ENCODE measurements at regions not wholly inside any gene's neighbourhood (a gene's known extent, or its start where the extent isn't known, plus 50 kb on each side); places are given as distances from the start of the nearest gene placed in this dataset.
"Not testable (repeated sequence)": the region's sequence is repeated elsewhere in the genome, so short reads cannot be mapped to it uniquely, and the experiment has no call there.

- Mint-ChIP-seq H3K36me3 (no peaks in the 10 kb centered on the region), H3K27ac (no peak overlapping the region), H3K27me3 (no peaks in the 10 kb centered on the region), H3K4me3 (no peak overlapping the region), H3K4me1 (no peaks in the 10 kb centered on the region), H3K9me3 (peaks cover 0 to 18% (median 5%) of the 10 kb centered on the region in 7 donors)
- DNase-seq = no peak
- Histone ChIP-seq H3K4me3 (ENCODE audit: low read depth, low read length) (no peak overlapping the region), H3K27ac (ENCODE audit: insufficient read depth, low read length, poor library complexity, severe bottlenecking) (no peak overlapping the region), H3K4me1 (ENCODE audit: control insufficient read depth, insufficient read depth, low read length, poor library complexity, severe bottlenecking) (no peaks in the 10 kb centered on the region), H3K36me3 (ENCODE audit: control insufficient read depth, insufficient read depth, low read length) (no peaks in the 10 kb centered on the region), H3K9me3 (ENCODE audit: control insufficient read depth in 2 of 2, low read length in 2 of 2) (peaks cover 3 to 6% of the 10 kb centered on the region in 2 experiments), H3K27me3 (ENCODE audit: control insufficient read depth, insufficient read depth, low read length) (no peaks in the 10 kb centered on the region)
- no peak for ATAC-seq (ENCODE audit: low read depth in 2 of 2)
Measured at GRCh38 chr5:161001604-161002003, 149.6 kb upstream of the ATP10B start.

- H3K27me3 ChIP-seq (ENCODE audit: control insufficient read depth, insufficient read depth, low read length); H3K27ac Mint-ChIP-seq; H3K27ac ChIP-seq (ENCODE audit: insufficient read depth, low read length, poor library complexity, severe bottlenecking); H3K4me3 Mint-ChIP-seq; ATAC-seq (ENCODE audit: low read depth in 2 of 2); H3K36me3 ChIP-seq (ENCODE audit: control insufficient read depth, insufficient read depth, low read length); H3K27me3 Mint-ChIP-seq; H3K9me3 ChIP-seq (ENCODE audit: control insufficient read depth in 2 of 2, low read length in 2 of 2); H3K4me1 ChIP-seq (ENCODE audit: control insufficient read depth, insufficient read depth, low read length, poor library complexity, severe bottlenecking); DNase-seq; H3K4me1 Mint-ChIP-seq; H3K36me3 Mint-ChIP-seq; H3K4me3 ChIP-seq (ENCODE audit: low read depth, low read length): not testable (repeated sequence)
- H3K9me3 Mint-ChIP-seq = peaks cover 0 to 18% (median 6%) of the 10 kb centered on the region in 7 donors
Measured at GRCh38 chr5:161001142-161001541, 149.1 kb upstream of the ATP10B start.

GRCh38 chr5:160991205-160991604 lies 139.2 kb upstream of the ATP10B start:
- Mint-ChIP-seq H3K4me3 (no peak overlapping the region), H3K27me3 (peaks cover 9% of the 10 kb centered on the region), H3K27ac (no peak overlapping the region), H3K9me3 (peaks cover 0 to 4% (median 0%) of the 10 kb centered on the region in 7 donors), H3K36me3 (no peaks in the 10 kb centered on the region), H3K4me1 (no peaks in the 10 kb centered on the region)
- no peak for ATAC-seq (ENCODE audit: low read depth in 2 of 2)
- no peak overlapping the region for H3K27ac ChIP-seq (ENCODE audit: insufficient read depth, low read length, poor library complexity, severe bottlenecking)
- H3K27me3 ChIP-seq (ENCODE audit: control insufficient read depth, insufficient read depth, low read length) = no peaks in the 10 kb centered on the region
- no peaks in the 10 kb centered on the region for H3K4me1 ChIP-seq (ENCODE audit: control insufficient read depth, insufficient read depth, low read length, poor library complexity, severe bottlenecking)
- no peaks in the 10 kb centered on the region for H3K9me3 ChIP-seq (ENCODE audit: control insufficient read depth in 2 of 2, low read length in 2 of 2)
- H3K36me3 ChIP-seq (ENCODE audit: control insufficient read depth, insufficient read depth, low read length) = no peaks in the 10 kb centered on the region
- no peak overlapping the region for H3K4me3 ChIP-seq (ENCODE audit: low read depth, low read length)
- no peak for DNase-seq

- no peaks in the 10 kb centered on the region for H3K27me3 ChIP-seq (ENCODE audit: control insufficient read depth, insufficient read depth, low read length)
Measured at GRCh38 chr5:160979385-160979784, 127.4 kb upstream of the ATP10B start.

GRCh38 chr5:160978944-160979343 lies 126.9 kb upstream of the ATP10B start:
- Histone ChIP-seq H3K36me3 (ENCODE audit: control insufficient read depth, insufficient read depth, low read length) (no peaks in the 10 kb centered on the region), H3K27me3 (ENCODE audit: control insufficient read depth, insufficient read depth, low read length) (no peaks in the 10 kb centered on the region), H3K27ac (ENCODE audit: insufficient read depth, low read length, poor library complexity, severe bottlenecking) (no peak overlapping the region), H3K4me3 (ENCODE audit: low read depth, low read length) (no peak overlapping the region), H3K9me3 (ENCODE audit: control insufficient read depth in 2 of 2, low read length in 2 of 2) (no peaks in the 10 kb centered on the region), H3K4me1 (ENCODE audit: control insufficient read depth, insufficient read depth, low read length, poor library complexity, severe bottlenecking) (no peaks in the 10 kb centered on the region)
- no peaks in the 10 kb centered on the region for H3K36me3 Mint-ChIP-seq
- no peak for ATAC-seq (ENCODE audit: low read depth in 2 of 2)
- no peak for DNase-seq
- H3K9me3 Mint-ChIP-seq = peaks cover 0 to 7% (median 0%) of the 10 kb centered on the region in 7 donors
- H3K4me1 Mint-ChIP-seq = no peaks in the 10 kb centered on the region
- no peak overlapping the region for H3K27ac Mint-ChIP-seq
- H3K27me3 Mint-ChIP-seq = no peaks in the 10 kb centered on the region
- H3K4me3 Mint-ChIP-seq = no peak overlapping the region

More at GRCh38 chr5:160979385-160979784, 127.4 kb upstream of the ATP10B start:
- no peak overlapping the region for H3K4me3 ChIP-seq (ENCODE audit: low read depth, low read length)
- Mint-ChIP-seq H3K9me3 (peaks cover 0 to 7% (median 0%) of the 10 kb centered on the region in 7 donors), H3K27ac (no peak overlapping the region), H3K4me3 (no peak overlapping the region), H3K4me1 (no peaks in the 10 kb centered on the region), H3K27me3 (no peaks in the 10 kb centered on the region), H3K36me3 (no peaks in the 10 kb centered on the region)
- no peak for ATAC-seq (ENCODE audit: low read depth in 2 of 2)
- H3K9me3 ChIP-seq (ENCODE audit: control insufficient read depth in 2 of 2, low read length in 2 of 2) = no peaks in the 10 kb centered on the region
- DNase-seq = no peak
- no peaks in the 10 kb centered on the region for H3K4me1 ChIP-seq (ENCODE audit: control insufficient read depth, insufficient read depth, low read length, poor library complexity, severe bottlenecking)
- no peak overlapping the region for H3K27ac ChIP-seq (ENCODE audit: insufficient read depth, low read length, poor library complexity, severe bottlenecking)
- H3K36me3 ChIP-seq (ENCODE audit: control insufficient read depth, insufficient read depth, low read length) = no peaks in the 10 kb centered on the region

- DNase-seq (no peak), ATAC-seq (ENCODE audit: low read depth in 2 of 2) (no peak)
- no peaks in the 10 kb centered on the region for H3K36me3 Mint-ChIP-seq
- no peaks in the 10 kb centered on the region for H3K27me3 ChIP-seq (ENCODE audit: control insufficient read depth, insufficient read depth, low read length)
- H3K36me3 ChIP-seq (ENCODE audit: control insufficient read depth, insufficient read depth, low read length) = no peaks in the 10 kb centered on the region
- no peak overlapping the region for H3K27ac ChIP-seq (ENCODE audit: insufficient read depth, low read length, poor library complexity, severe bottlenecking)
- no peak overlapping the region for H3K4me3 Mint-ChIP-seq
- no peaks in the 10 kb centered on the region for H3K4me1 ChIP-seq (ENCODE audit: control insufficient read depth, insufficient read depth, low read length, poor library complexity, severe bottlenecking)
- H3K9me3 Mint-ChIP-seq = peaks cover 0 to 7% (median 0%) of the 10 kb centered on the region in 7 donors
- no peak overlapping the region for H3K27ac Mint-ChIP-seq
- no peaks in the 10 kb centered on the region for H3K4me1 Mint-ChIP-seq
- no peaks in the 10 kb centered on the region for H3K9me3 ChIP-seq (ENCODE audit: control insufficient read depth in 2 of 2, low read length in 2 of 2)
- no peak overlapping the region for H3K4me3 ChIP-seq (ENCODE audit: low read depth, low read length)
- H3K27me3 Mint-ChIP-seq = peaks cover 5% of the 10 kb centered on the region
Measured at GRCh38 chr5:160976181-160976580, 124.2 kb upstream of the ATP10B start.

- no peak overlapping the region for H3K4me3 Mint-ChIP-seq
- Histone ChIP-seq H3K27me3 (ENCODE audit: control insufficient read depth, insufficient read depth, low read length) (no peaks in the 10 kb centered on the region), H3K27ac (ENCODE audit: insufficient read depth, low read length, poor library complexity, severe bottlenecking) (no peak overlapping the region), H3K9me3 (ENCODE audit: control insufficient read depth in 2 of 2, low read length in 2 of 2) (no peaks in the 10 kb centered on the region), H3K4me3 (ENCODE audit: low read depth, low read length) (no peak overlapping the region), H3K36me3 (ENCODE audit: control insufficient read depth, insufficient read depth, low read length) (no peaks in the 10 kb centered on the region), H3K4me1 (ENCODE audit: control insufficient read depth, insufficient read depth, low read length, poor library complexity, severe bottlenecking) (no peaks in the 10 kb centered on the region)
- ATAC-seq (ENCODE audit: low read depth in 2 of 2) (no peak), DNase-seq (no peak)
- peaks cover 0 to 1% (median 0%) of the 10 kb centered on the region in 7 donors for H3K9me3 Mint-ChIP-seq
- H3K36me3 Mint-ChIP-seq = no peaks in the 10 kb centered on the region
- peaks cover 11% of the 10 kb centered on the region for H3K27me3 Mint-ChIP-seq
- H3K27ac Mint-ChIP-seq = no peak overlapping the region
- H3K4me1 Mint-ChIP-seq = no peaks in the 10 kb centered on the region
Measured at GRCh38 chr5:160970605-160971191, 118.7 kb upstream of the ATP10B start.

- H3K4me1 ChIP-seq (ENCODE audit: control insufficient read depth, insufficient read depth, low read length, poor library complexity, severe bottlenecking) = no peaks in the 10 kb centered on the region
- no peaks in the 10 kb centered on the region for H3K36me3 ChIP-seq (ENCODE audit: control insufficient read depth, insufficient read depth, low read length)
Measured at GRCh38 chr5:160969645-160970044, 117.6 kb upstream of the ATP10B start.

More at GRCh38 chr5:160969645-160970044, 117.6 kb upstream of the ATP10B start:
- Mint-ChIP-seq H3K9me3 (peaks cover 0 to 1% (median 0%) of the 10 kb centered on the region in 7 donors), H3K27me3 (peaks cover 11% of the 10 kb centered on the region), H3K36me3 (no peaks in the 10 kb centered on the region), H3K4me1 (no peaks in the 10 kb centered on the region), H3K27ac (no peak overlapping the region), H3K4me3 (no peak overlapping the region)
- H3K4me3 ChIP-seq (ENCODE audit: low read depth, low read length) = no peak overlapping the region
- no peaks in the 10 kb centered on the region for H3K9me3 ChIP-seq (ENCODE audit: control insufficient read depth in 2 of 2, low read length in 2 of 2)
- ATAC-seq (ENCODE audit: low read depth in 2 of 2) (no peak), DNase-seq (no peak)
- no peaks in the 10 kb centered on the region for H3K27me3 ChIP-seq (ENCODE audit: control insufficient read depth, insufficient read depth, low read length)
- H3K27ac ChIP-seq (ENCODE audit: insufficient read depth, low read length, poor library complexity, severe bottlenecking) = no peak overlapping the region
